HepG2 (cell line): ENCODE measurements at regions not wholly inside any gene's neighbourhood (a gene's known extent, or its start where the extent isn't known, plus 50 kb on each side); places are given as distances from the start of the nearest gene placed in this dataset.

Experiments used
- ATAC-seq: fragments of 200-7000 bp; cut with Tn5 transposase; 3 replicates; pipeline ENCODE4 v1.9.1; 2020; ENCODE audit warnings: mild to moderate bottlenecking, moderate library complexity
- BruUV-seq: library from RNA; stranded (reverse); fragments of 400-500 nt; replicated peaks from 2 replicates; lab custom pipeline; 2021; lab: Mats Ljungman, UMichigan
- CTCF ChIA-PET: fragments of 300-600 bp; formaldehyde crosslinking; extraction: SDS; loops from one replicate; lab custom pipeline; 2021; ENCODE audit warnings: low total read pairs, inconsistent platforms, low intra/inter-chr PET ratio; lab: Yijun Ruan, JAX
- POLR2A ChIA-PET: fragments of 350-600 bp; sonication (Branson Sonifier 250); formaldehyde crosslinking; loops from one replicate; lab custom pipeline; 2020; ENCODE audit warnings: antibody characterized with exemption, inconsistent platforms; lab: Yijun Ruan, JAX
- DNase-seq: peaks from one replicate; pipeline ENCODE4 v3.0.0-alpha.2; 2015; ENCODE audit warnings: low spot score
- FAIRE-seq: peaks from 3 replicates; lab custom pipeline; 2011; peaks lifted over from hg19 to GRCh38; lab: Jason Lieb, UNC
- H2AFZ ChIP-seq: one replicate; pipeline ENCODE4 v1.6.1; 2011; ENCODE audit warnings: low read length, inconsistent platforms
- H3K27ac ChIP-seq: fragments of 300-600 bp; 3 replicates; pipeline ENCODE4 v1.8.0; 2011; ENCODE audit warnings: mixed run types, mild to moderate bottlenecking, mixed read lengths, low read length, inconsistent platforms; ENCODE audit not compliant: insufficient read depth; ENCODE audit errors: extremely low read length
- H3K27me3 ChIP-seq, 2 experiments: fragments of 200-600 bp in 1 of 2; 2 replicates in 1 of 2; 3 replicates in 1 of 2; pipeline versions ENCODE4 v1.6.0 to v1.8.0; 2011; ENCODE audit warnings: low read length in 2 of 2, mild to moderate bottlenecking in 2 of 2, moderate library complexity in 2 of 2, inconsistent platforms in 1 of 2; ENCODE audit not compliant: insufficient read depth in 2 of 2, control insufficient read depth in 1 of 2
- H3K36me3 ChIP-seq, 2 experiments: fragments of 200-600 bp in 1 of 2; replicated peaks in 1 of 2; 2 replicates in 1 of 2; 3 replicates in 1 of 2; pipeline versions ENCODE4 v1.5.1 to v1.8.0; 2011; ENCODE audit warnings: low read length in 2 of 2, inconsistent platforms in 1 of 2; ENCODE audit not compliant: insufficient read depth in 2 of 2, control insufficient read depth in 1 of 2
- H3K4me1 ChIP-seq: 2 replicates; pipeline ENCODE4 v1.5.1; 2012; ENCODE audit warnings: low read length, inconsistent platforms; ENCODE audit not compliant: insufficient read depth
- H3K4me2 ChIP-seq: 2 replicates; pipeline ENCODE4 v1.6.0; 2011; ENCODE audit warnings: low read depth, low read length, inconsistent platforms
- H3K4me3 ChIP-seq, 3 experiments: fragments of 200-600 bp in 1 of 3; sonication (generic), shearing (Covaris generic) in 1 of 3; replicated peaks in 1 of 3; 2 replicates each; pipeline ENCODE4 v1.5.1; 2011 to 2016; ENCODE audit warnings: low read length in 3 of 3, inconsistent platforms in 2 of 3, low read depth in 2 of 3, mild to moderate bottlenecking in 2 of 3, control low read depth in 1 of 3, mixed read lengths in 1 of 3; ENCODE audit not compliant: insufficient read depth in 1 of 3
- H3K79me2 ChIP-seq: one replicate; pipeline ENCODE4 v1.6.1; 2011; ENCODE audit warnings: low read length, inconsistent platforms; ENCODE audit not compliant: insufficient read depth
- H3K9ac ChIP-seq: 2 replicates; pipeline ENCODE4 v1.6.0; 2011; ENCODE audit warnings: mild to moderate bottlenecking, low read depth, low read length, inconsistent platforms; ENCODE audit not compliant: insufficient read depth
- H3K9me3 ChIP-seq: 2 replicates; pipeline ENCODE4 v1.5.1; 2012; ENCODE audit warnings: mild to moderate bottlenecking, low read length
- H4K20me1 ChIP-seq: 2 replicates; pipeline ENCODE4 v1.6.0; 2011; ENCODE audit warnings: inconsistent platforms, mild to moderate bottlenecking, low read length, moderate library complexity; ENCODE audit not compliant: insufficient read depth
- FOXA1 ChIP-seq, 2 experiments: fragments of 450-650 bp in 1 of 2; sonication (generic) in 1 of 2; formaldehyde crosslinking in 1 of 2; IDR thresholded peaks; 2 replicates each; pipeline versions ENCODE4 v1.4.0 to v1.6.1; 2016 to 2020; ENCODE audit warnings: missing genetic modification reagents in 1 of 2
- NAIF1 ChIP-seq: sonication (generic); formaldehyde crosslinking; IDR thresholded peaks from 2 replicates; pipeline ENCODE4 v1.5.0; 2020; ENCODE audit warnings: mild to moderate bottlenecking, missing genetic modification reagents, borderline replicate concordance
- ZBTB43 ChIP-seq: sonication (generic); formaldehyde crosslinking; conservative IDR thresholded peaks from 2 replicates; pipeline ENCODE4 v1.4.0; 2020; ENCODE audit warnings: missing genetic modification reagents
- ZFP90 ChIP-seq: sonication (generic); formaldehyde crosslinking; IDR thresholded peaks from 2 replicates; pipeline ENCODE4 v1.8.0; 2022; ENCODE audit warnings: missing genetic modification reagents, mild to moderate bottlenecking, inconsistent platforms, borderline replicate concordance
- ZNF142 ChIP-seq: sonication (generic); formaldehyde crosslinking; IDR thresholded peaks from 2 replicates; pipeline ENCODE4 v1.4.0; 2020; ENCODE audit warnings: missing genetic modification reagents
- ZNF740 ChIP-seq: sonication (generic); formaldehyde crosslinking; IDR thresholded peaks from 2 replicates; pipeline ENCODE4 v1.4.0; 2020; ENCODE audit warnings: missing genetic modification reagents
- ZNF773 ChIP-seq: sonication (generic); formaldehyde crosslinking; IDR thresholded peaks from 2 replicates; pipeline ENCODE4 v1.4.0; 2020; ENCODE audit warnings: missing genetic modification reagents, borderline replicate concordance
- ZNF883 ChIP-seq: sonication (generic); formaldehyde crosslinking; IDR thresholded peaks from 2 replicates; pipeline ENCODE4 v1.5.1; 2020; ENCODE audit warnings: mild to moderate bottlenecking, missing genetic modification reagents; ENCODE audit errors: not compliant biosample characterization
- WGBS: methylation state at CpG from one replicate; pipeline ENCODE4 v1.1.6; 2017; ENCODE audit warnings: low lambda C conversion rate; 5-methylcytosine and 5-hydroxymethylcytosine counted together
- in situ Hi-C: cut with HindIII; loops from 2 replicates; pipeline ENCODE4 v1.10.0; 2017; ENCODE audit warnings: low pct_unique_long_range_greater_than_20kb; ENCODE audit not compliant: extremely low pct_ligation_motif_present
- intact Hi-C: fragments of 100-400 bp; cut with micrococcal nuclease; formaldehyde crosslinking; loops from one replicate; pipeline ENCODE4 v1.10.0; 2022; ENCODE audit not compliant: unreplicated experiment

- TF ChIP-seq ZBTB43 (CRISPR knock-in tag) (no peak), ZNF883 (CRISPR knock-in tag) (no peak)
These were observed 330.0 kb downstream of the PSAT1 start (continued) for GRCh38 chr9:78626971-78627370.

GRCh38 chr9:78630966-78631365 lies 334.0 kb downstream of the PSAT1 start:
- no peaks in the 10 kb centered on the region for H4K20me1 ChIP-seq
- 19% methylated on average over 4 of the region's 4 CpGs for WGBS
- ATAC-seq = no peak
- no peaks in the 10 kb centered on the region for H3K4me1 ChIP-seq
- no peak overlapping the region for H3K4me3 ChIP-seq
- FAIRE-seq = no peak
- intact Hi-C loops (no loop called here), in situ Hi-C loops (no loop called here)
- ChIA-PET CTCF (no interaction called here), POLR2A (no interaction called here)
- no peaks in the 10 kb centered on the region for H3K27me3 ChIP-seq
- no peaks in the 10 kb centered on the region for H3K36me3 ChIP-seq
- TF ChIP-seq FOXA1 (IDR thresholded peaks at IDR 0.05) = no peak
- no peak for TF ChIP-seq FOXA1 (CRISPR knock-in tag; IDR thresholded peaks at IDR 0.05)
- no peak for TF ChIP-seq NAIF1 (CRISPR knock-in tag)
- TF ChIP-seq ZNF773 (CRISPR knock-in tag) = no peak
- TF ChIP-seq ZNF142 (CRISPR knock-in tag) = no peak
- TF ChIP-seq ZNF740 (CRISPR knock-in tag) = no peak
- no peak for TF ChIP-seq ZFP90 (CRISPR knock-in tag)
- H3K79me2 ChIP-seq = no peaks in the 10 kb centered on the region
- no peak overlapping the region for H3K9ac ChIP-seq
- DNase-seq = no peak
- no peak overlapping the region for H3K27ac ChIP-seq
- BruUV-seq = no TSS peak
- no peak overlapping the region for H3K4me2 ChIP-seq
- no peak overlapping the region for H2AFZ ChIP-seq
- no peaks in the 10 kb centered on the region for H3K9me3 ChIP-seq
